WERI-Rb-1 (cell line): ENCODE measurements at regions not wholly inside any gene's neighbourhood (a gene's known extent, or its start where the extent isn't known, plus 50 kb on each side); places are given as distances from the start of the nearest gene placed in this dataset.

ENCODE experiments used
- DNase-seq: peaks from one replicate; pipeline ENCODE4 v3.0.0-alpha.2; 2020
- H3K27ac ChIP-seq: fragments of 250-450 bp; sonication (Bioruptor Pico); 2 replicates; pipeline ENCODE4 v1.5.1; 2020; ENCODE audit warnings: mild to moderate bottlenecking, moderate library complexity
- H3K27me3 ChIP-seq: fragments of 250-450 bp; sonication (Bioruptor Pico); 2 replicates; pipeline ENCODE4 v1.5.1; 2021; ENCODE audit warnings: mild to moderate bottlenecking, low read depth, moderate library complexity; ENCODE audit not compliant: insufficient read depth, severe bottlenecking
- H3K36me3 ChIP-seq: fragments of 250-450 bp; sonication (Bioruptor Pico); 2 replicates; pipeline ENCODE4 v1.5.1; 2020; ENCODE audit warnings: mild to moderate bottlenecking, moderate library complexity
- H3K4me3 ChIP-seq: 2 replicates; pipeline ENCODE4 v1.5.1; 2011; ENCODE audit warnings: low read depth, mild to moderate bottlenecking, control low read depth, low read length
- H3K9me3 ChIP-seq: fragments of 250-450 bp; sonication (Bioruptor Pico); 2 replicates; pipeline ENCODE4 v1.5.1; 2021; ENCODE audit warnings: mild to moderate bottlenecking, moderate library complexity; ENCODE audit not compliant: severe bottlenecking
- CTCF ChIP-seq: IDR thresholded peaks from 2 replicates; pipeline ENCODE4 v1.5.1; 2011; ENCODE audit warnings: low read depth, mild to moderate bottlenecking, control low read depth, inconsistent platforms, low read length

GRCh38 chr21:43332861-43333297 lies 94.1 kb downstream of the SIK1 start:
- H3K27me3 ChIP-seq, result no peaks in the 10 kb centered on the region
- TF ChIP-seq CTCF, result no peak
- H3K27ac ChIP-seq, result no peak overlapping the region
- DNase-seq, result no peak
- H3K36me3 ChIP-seq, result no peaks in the 10 kb centered on the region
- H3K4me3 ChIP-seq, result no peak overlapping the region
- peaks cover 4% of the 10 kb centered on the region for H3K9me3 ChIP-seq

- no peak overlapping the region for H3K27ac ChIP-seq
- DNase-seq, result no peak
These were observed 94.7 kb downstream of the SIK1 start for GRCh38 chr21:43331962-43332828.

GRCh38 chr21:43331111-43331961 lies 95.6 kb downstream of the SIK1 start:
- H3K27ac ChIP-seq, result no peak overlapping the region
- TF ChIP-seq CTCF, result no peak

More at GRCh38 chr21:43331962-43332828, 94.7 kb downstream of the SIK1 start:
- Histone ChIP-seq H3K9me3 (peaks cover 4% of the 10 kb centered on the region), H3K27me3 (no peaks in the 10 kb centered on the region), H3K4me3 (no peak overlapping the region), H3K36me3 (no peaks in the 10 kb centered on the region)
- no peak for TF ChIP-seq CTCF

GRCh38 chr21:43330306-43330881 lies 96.5 kb downstream of the SIK1 start:
- no peak for DNase-seq
- Histone ChIP-seq H3K4me3 (no peak overlapping the region), H3K27ac (no peak overlapping the region), H3K36me3 (no peaks in the 10 kb centered on the region), H3K9me3 (peaks cover 3% of the 10 kb centered on the region), H3K27me3 (no peaks in the 10 kb centered on the region)
- TF ChIP-seq CTCF, result no peak

More at GRCh38 chr21:43331111-43331961, 95.6 kb downstream of the SIK1 start:
- H3K36me3 ChIP-seq, result no peaks in the 10 kb centered on the region
- DNase-seq, result no peak
- H3K9me3 ChIP-seq, result peaks cover 4% of the 10 kb centered on the region
- no peaks in the 10 kb centered on the region for H3K27me3 ChIP-seq
- no peak overlapping the region for H3K4me3 ChIP-seq

- no peaks in the 10 kb centered on the region for H3K27me3 ChIP-seq
- H3K27ac ChIP-seq, result no peak overlapping the region
These were observed 97.1 kb downstream of the SIK1 start for GRCh38 chr21:43329711-43330269.

More at GRCh38 chr21:43329711-43330269, 97.1 kb downstream of the SIK1 start:
- Histone ChIP-seq H3K36me3 (no peaks in the 10 kb centered on the region), H3K4me3 (no peak overlapping the region), H3K9me3 (no peaks in the 10 kb centered on the region)
- DNase-seq, result no peak
- TF ChIP-seq CTCF, result no peak
